COLO829 (cell line): ENCODE measurements at regions not wholly inside any gene's neighbourhood (a gene's known extent, or its start where the extent isn't known, plus 50 kb on each side); places are given as distances from the start of the nearest gene placed in this dataset.

Experiments used
- DNase-seq: peaks from one replicate; pipeline ENCODE4 v3.0.0; 2012; ENCODE audit warnings: low spot score

DNA sequence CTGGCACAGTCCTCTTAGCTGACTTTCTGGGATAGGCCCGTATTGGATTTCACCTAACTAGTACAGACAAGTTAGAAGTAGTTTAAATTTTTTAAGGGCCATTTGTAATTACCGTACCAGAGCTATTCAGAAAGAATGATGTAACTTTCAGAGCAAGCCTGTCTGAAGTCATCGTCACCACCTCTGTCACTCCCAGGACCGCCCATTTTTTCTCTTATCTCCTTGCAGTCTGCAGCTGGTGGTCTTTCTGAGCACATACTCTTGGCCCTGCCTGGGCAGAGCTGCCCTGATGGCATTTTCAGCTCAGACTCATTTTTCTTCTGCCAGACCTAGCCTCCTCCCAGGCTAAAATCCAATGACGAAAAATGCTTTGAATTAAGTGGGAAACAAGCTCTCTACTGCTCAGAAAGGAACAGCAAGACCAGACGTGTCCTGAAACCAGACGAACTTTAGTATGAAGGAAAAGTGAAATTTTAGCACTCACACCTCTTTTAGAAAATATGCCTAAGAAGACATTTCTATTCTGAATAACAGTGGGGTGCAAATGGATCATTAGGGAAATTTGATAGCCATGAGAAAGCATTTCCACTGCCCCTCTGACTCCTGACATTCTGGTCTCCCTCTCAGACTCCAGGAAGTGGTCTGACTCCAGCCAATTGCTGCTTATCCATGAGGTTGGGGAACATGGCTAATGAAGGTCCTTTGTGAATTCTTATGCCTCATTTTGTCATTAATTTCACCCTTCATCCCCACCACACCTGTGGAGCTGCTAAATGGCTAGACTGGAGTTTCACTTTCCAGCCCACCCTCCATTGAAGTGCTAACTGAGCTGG, 162.4 kb upstream of the GYPA start:
- no peak for DNase-seq

- no peak for DNase-seq
These were observed 163.5 kb upstream of the GYPA start for GRCh38 chr4:144304025-144304424.

DNA sequence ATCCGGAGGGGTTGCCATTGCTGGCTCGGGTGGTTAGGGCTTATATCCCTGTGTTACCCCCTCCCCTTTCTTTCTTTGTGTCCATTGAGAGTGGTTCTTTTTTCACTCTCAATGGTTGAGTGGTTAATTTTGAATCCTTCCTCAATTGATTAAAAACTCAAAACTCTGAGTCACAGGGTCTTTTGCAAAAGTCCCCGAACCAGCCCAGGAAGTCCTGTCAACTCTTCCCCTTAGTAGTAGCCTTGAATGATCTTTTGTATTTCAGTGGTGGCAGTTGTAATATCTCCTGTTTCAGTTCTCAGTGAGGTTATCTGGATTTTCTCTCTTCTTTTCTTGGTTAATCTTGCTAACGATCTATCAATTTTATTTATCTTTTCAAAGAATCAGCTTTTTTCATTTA, 170.0 kb upstream of the GYPA start:
- DNase-seq = no peak

DNA sequence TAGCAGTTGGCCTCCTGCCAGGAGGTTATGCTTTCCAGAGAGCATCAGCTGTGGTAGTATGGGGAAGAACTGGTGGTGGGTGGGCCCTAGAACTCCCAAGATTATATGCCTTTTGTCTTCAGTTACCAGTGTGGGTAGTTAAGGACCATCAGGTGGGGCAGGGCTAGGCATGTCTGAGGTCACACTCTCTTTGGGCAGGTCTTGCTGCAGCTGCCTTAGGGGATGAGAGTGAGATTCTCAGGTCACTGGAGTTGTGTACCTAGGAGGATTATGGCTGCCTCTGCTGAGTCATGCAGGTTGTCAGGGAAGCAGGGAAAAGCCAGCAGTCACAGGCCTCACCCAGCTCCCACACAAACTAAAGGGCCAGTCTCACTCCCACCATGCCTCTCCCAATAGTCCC, 172.9 kb upstream of the GYPA start:
- no peak for DNase-seq

DNA sequence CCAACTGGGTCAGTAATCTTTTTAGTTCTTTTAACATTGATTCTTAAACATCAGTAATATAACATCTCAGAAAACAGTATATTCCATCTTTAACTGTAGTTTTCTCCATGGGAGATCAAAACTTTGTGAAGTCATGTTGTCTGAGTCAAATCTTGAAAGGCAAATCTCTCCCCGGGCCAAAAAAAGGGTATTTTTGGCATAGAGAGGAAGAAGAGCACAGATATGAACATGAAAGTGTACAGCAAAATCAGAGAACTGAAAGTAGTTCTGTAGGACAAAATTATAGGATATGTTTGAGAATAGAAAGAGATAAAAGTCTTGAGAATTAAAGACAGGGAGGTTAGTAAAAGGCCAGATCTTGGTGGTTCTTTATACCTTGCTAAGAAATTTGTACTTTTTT, 176.4 kb upstream of the GYPA start:
- DNase-seq = no peak

DNA sequence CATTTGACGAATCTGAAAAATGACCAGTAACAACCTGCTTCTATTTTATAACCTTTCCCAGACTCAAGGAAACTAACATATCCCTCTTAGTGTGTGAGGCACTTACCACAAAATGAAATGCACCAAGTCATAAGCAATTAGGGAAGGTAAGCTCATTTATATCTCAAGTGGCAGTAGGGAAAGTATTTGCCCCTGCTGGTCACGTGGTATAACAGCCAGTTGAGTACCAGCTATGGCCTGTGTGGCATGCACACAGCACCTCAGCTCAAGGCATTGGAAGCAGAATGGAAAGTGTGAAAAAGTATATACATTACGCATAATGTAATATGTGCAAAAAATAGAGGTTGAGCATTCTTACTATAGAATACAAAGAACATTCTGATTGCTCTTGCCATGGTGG, 178.3 kb upstream of the GYPA start:
- no peak for DNase-seq

DNA sequence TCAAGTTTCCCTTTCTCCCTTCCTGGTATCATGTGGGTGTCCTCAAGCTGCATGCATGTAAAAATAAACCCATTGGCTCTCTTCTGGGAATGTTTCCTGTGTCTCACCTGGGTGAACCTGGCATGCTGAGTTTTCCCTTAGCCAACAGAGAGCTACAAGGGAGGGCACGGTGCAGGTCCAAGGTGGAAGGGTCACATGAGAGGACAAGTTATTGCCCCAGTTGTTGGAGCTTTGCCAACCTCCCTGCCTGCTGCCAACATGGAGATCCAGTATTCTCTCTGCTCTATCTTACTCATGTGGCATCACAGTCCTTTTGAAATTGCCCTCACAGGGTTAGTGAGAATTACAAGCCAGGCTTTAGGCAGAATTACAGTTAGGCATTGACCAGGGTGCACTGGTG, 196.1 kb upstream of the GYPA start:
- DNase-seq = no peak

DNA sequence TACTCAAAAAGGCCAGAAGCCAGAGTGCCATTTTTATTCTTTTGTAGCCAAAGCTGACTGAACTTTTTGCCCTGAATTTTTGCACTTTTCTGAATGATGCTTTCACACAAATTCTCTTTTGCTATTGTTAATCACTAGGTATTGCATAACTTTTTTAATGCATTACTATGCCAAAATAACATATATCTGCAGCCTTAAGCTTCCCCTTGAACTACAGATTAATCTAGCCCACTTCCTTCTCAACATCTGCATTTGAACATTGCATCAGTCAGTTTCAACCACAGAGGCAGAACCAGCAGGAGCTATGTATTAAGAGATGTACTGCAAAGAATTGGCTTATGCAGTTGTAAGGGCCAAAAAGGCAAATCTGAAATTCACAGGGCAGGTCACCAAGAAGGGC, 197.6 kb upstream of the GYPA start:
- DNase-seq = no peak

DNA sequence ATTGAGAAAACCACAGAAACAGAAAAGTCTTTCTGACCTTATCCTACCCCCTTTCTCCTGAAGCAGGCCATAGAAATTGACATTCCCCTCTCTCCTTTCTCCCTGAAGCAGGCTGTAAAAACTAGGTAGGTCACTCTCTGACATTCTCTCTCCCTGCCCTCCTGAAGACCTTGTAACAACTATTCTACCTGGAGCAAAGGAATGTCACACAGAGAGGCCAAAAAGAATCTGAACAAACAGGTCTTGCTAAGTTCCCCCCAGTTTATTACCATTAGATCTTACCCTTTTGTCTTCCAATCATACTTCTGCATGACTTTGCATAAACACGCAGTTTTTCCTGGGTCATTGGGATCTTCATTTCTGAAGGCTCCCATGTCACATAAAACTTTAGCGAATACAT, 198.3 kb upstream of the GYPA start:
- DNase-seq = no peak

DNA sequence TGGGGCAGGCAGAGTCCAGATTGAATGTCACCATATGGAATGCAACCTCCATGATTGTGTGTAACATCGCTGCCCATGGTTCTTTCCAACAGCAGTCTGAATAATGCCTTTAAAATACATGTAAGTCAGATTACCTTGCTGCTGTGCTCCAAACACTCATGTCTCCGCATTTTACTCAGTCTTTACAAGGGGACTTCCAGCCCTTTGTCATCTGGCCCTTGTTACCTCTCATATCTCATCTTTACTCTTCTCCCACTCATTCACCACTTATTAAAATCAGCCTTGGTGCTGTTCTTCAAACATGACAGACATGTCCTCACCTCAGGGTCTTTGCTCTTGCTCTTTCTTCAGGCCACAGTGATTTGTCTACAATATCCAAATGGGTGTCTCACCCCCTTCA, 200.4 kb upstream of the GYPA start:
- DNase-seq = no peak

DNA sequence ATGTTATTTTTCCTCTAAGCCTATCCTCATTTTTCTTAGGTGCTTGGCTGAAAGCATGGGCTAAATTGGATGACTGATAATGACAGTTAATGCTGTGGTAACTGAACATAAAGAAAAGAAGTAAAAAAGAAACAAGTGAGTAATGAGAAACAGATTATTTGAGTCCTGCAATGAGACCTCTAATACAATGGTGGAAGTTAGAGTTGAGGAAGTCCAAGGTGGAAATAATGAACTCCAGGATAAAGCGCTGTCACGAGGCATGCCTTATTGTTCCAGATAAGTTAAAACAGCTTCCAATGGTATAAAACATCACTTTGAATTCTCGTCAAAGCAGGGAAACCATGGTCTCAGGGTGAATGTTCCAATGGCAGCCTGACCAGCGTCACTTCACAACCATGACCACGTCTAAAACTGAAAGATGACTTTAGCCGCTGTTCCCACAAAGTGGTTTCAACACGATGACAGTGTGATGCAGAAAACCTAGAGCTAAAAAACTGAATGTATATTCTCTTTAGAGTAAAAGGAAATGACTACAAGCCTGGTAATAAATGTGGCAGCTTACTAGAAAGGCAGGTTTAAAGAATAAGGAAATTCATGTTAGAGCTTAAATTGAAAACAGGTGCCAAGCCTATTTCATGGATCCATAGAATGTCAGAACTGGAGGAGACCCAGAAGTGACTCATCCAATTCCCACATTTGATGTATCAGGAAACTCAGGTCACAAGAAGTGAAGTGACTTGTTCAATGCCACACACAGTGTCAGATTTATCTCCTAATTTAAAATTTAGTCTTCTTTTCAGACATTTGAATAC, 202.6 kb upstream of the GYPA start:
- no peak for DNase-seq

- DNase-seq = no peak
These were observed 206.6 kb upstream of the GYPA start for GRCh38 chr4:144347121-144347520.

DNA sequence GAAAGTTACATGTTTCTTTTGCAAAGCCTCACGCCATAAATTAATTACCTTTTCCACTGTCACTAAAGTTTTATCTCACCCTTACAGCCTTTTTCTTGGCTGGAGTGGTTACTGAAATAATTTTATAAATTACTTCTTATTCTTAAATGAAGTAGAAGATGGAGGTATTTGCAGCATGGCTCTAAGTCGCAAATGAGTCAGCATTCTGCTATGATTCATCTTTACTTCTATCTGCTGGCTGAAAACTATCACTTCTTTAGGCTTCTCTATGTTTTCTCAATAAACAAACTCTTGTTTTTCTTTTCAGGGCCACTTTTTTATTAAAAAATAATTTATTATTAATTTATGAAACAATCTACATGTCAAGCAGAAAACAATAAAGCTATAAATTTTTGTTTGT, 210.2 kb upstream of the GYPA start:
- DNase-seq = no peak

GRCh38 chr4:144351306-144351705, 210.8 kb upstream of the GYPA start:
- no peak for DNase-seq

DNA sequence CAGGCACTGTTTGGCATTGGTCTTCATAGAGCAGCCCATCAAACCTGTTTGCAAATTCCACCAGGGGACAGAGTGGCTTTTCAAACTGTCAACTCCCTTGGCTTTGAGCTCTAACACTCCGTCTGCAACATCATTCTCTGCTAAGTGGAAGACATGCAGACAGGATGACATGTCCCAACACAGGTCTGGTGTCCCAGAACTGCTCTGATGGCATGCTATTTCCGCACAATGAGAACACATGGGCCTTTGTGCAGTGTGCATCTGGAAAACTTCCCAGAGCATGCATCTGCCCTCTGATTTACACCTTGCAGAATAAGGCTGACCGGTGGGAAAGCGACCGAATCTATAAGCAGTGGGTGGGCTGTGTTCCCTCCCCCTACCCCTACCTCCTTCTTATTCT, 212.8 kb upstream of the GYPA start:
- no peak for DNase-seq

DNA sequence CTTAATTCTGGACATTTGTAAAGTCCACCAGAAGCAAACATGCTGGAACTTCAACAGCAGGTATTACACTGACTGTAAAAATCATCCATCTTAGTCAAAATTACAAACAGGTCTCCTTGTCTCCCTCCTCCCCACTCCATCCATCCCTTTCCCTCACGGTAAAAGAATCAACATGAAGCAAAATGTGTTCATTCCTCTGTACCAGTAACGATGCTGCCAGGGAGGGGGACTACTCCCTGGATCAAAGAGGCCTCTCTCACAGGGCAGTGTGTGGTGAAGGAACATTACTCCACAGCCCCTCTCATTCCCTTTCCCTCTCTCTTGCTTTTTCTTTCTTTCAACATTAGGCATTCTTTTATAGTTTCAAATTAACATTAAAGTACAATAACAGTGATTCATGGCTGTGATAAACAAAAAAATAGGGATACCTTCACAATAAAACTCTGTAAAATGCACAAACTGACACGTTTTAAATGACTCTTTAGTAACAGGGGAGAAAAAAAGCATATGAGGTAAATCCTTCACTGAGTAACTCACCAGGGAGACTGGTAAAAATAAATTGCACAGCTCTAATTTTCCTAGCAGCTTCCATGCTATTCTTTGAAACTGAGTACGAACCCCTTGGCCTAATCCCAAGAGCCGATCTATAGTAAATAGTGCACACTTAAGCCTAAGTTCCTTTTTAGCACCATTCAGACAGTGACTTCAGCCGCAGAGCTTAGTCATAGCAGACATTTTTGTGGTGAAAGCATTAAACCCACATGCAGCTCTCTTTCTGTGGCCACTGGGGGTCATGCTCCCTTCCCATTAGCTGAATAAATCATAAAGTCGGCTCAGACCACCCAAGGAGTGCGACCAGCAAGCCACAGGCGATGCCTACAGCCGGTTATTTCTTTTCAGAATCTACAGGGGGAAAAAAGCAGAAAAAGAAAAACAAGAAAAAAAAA, 215.6 kb upstream of the GYPA start:
- DNase-seq = peak; percentile 63

- DNase-seq = no peak
These were observed 216.4 kb upstream of the GYPA start for GRCh38 chr4:144356941-144357381.

DNA sequence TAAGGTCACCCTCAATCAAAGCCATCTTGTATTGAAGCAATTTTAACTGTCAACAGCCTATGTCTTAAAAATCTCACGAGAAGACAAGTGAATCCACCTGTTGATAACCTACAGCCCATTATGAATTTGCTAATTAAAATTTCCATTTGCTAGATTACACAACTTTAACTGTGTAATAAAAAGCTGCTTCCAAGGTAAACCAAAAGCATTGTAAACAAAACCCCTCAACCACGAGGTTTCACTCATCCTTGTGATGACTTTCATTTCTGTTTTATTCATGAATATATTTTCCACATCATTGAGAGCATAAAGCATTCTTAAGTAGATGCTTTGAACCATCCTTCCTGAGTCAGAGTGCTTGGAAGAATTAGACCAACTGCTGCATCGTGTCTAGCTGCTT, 217.5 kb upstream of the GYPA start:
- no peak for DNase-seq

GRCh38 chr4:144360146-144360793, 219.8 kb upstream of the GYPA start:
- DNase-seq = no peak

DNA sequence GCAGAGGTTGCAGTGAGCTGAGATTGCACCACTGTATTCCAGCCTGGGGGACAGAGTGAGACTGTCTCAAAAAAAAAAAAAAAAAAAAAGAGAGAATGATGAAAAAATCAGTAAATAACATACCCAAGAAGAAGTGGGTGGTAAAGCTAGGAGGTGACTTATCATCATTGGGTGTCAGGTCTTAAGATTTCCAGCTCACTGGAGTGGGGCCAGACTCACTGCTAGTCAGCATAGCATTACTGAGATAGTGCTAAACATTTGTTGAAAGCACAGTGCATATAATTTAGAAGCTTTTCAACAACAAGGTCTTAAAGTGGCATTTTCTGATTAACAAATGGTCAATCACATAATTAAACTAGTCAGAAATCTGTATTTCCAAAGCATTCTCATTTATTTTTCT, 221.8 kb upstream of the GYPA start:
- DNase-seq = no peak

DNA sequence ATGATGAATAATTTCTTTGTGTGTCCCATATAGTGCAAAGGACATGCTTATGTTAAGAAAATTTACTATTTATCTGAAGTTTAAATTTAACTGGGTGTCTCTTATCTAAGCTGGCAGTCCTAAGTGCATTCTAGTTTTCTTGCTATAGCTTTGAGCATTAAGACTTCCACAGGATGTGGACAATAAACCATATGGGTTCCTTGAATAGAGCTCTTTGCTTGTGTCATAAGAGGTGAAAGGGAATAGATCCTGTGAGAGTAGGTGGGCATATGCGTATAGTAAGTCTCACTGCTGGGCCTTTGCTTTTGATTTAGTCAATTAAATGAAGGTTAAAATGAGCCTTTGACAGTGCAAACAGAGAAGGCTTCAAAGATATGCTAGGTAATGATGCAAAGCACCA, 223.4 kb upstream of the GYPA start:
- DNase-seq = no peak

DNA sequence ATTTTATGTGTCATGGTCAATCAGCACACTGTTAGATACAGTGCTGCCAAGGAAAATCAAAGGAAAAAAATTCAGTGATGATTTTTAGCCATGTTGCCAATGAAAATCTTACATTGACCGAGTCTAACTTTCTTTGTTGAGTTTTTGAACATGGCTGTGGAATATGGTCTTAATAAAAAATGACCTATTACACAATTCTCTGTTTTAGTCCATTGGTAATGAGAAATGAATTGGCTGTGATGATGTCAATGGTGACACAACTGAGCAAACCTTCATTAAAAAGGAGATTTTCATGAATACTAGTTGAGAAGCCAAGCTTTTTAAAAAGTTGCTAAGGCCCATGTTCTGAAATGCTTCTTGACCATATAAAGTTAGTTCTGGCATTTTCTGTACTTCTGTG, 225.9 kb upstream of the GYPA start:
- DNase-seq = no peak
